Keratinocyte (primary cell): ENCODE measurements at regions not wholly inside any gene's neighbourhood (a gene's known extent, or its start where the extent isn't known, plus 50 kb on each side); places are given as distances from the start of the nearest gene placed in this dataset.

Source experiments
- DNase-seq: peaks from one replicate; pipeline ENCODE4 v3.0.0-alpha.2; 2011; ENCODE audit warnings: low read depth, missing footprints, low spot score
- FAIRE-seq: peaks from 2 replicates; lab custom pipeline; 2011; peaks lifted over from hg19 to GRCh38; lab: Jason Lieb, UNC
- H2AFZ ChIP-seq: 2 replicates; pipeline ENCODE4 v1.6.0; 2012; ENCODE audit warnings: low read length, control low read depth, inconsistent platforms; ENCODE audit not compliant: control insufficient read depth
- H3K27ac ChIP-seq: 2 replicates; pipeline ENCODE4 v1.5.1; 2011; ENCODE audit warnings: low read length; ENCODE audit not compliant: control insufficient read depth, insufficient read depth
- H3K27me3 ChIP-seq: 3 replicates; pipeline ENCODE4 v1.6.0; 2011; ENCODE audit warnings: low read length; ENCODE audit not compliant: control insufficient read depth, insufficient read depth; ENCODE audit errors: extremely low read depth
- H3K36me3 ChIP-seq, 2 experiments: 2 replicates in 1 of 2; 3 replicates in 1 of 2; pipeline ENCODE4 v1.5.1; 2011; ENCODE audit warnings: low read length in 2 of 2, mild to moderate bottlenecking in 1 of 2; ENCODE audit not compliant: control insufficient read depth in 2 of 2, insufficient read depth in 2 of 2; ENCODE audit errors: extremely low read depth in 1 of 2
- H3K4me1 ChIP-seq: 3 replicates; pipeline ENCODE4 v1.5.1; 2011; ENCODE audit warnings: low read length; ENCODE audit not compliant: control insufficient read depth, insufficient read depth; ENCODE audit errors: extremely low read depth
- H3K4me2 ChIP-seq: 3 replicates; pipeline ENCODE4 v1.6.0; 2011; ENCODE audit warnings: low read depth, low read length; ENCODE audit not compliant: control insufficient read depth, insufficient read depth; ENCODE audit errors: extremely low read depth
- H3K4me3 ChIP-seq, 3 experiments: fragments of 200-600 bp in 1 of 3; sonication (generic) in 1 of 3; 2 replicates in 2 of 3; 3 replicates in 1 of 3; pipeline ENCODE4 v1.5.1; 2011 to 2016; ENCODE audit warnings: low read length in 3 of 3, mild to moderate bottlenecking in 3 of 3, control low read depth in 2 of 3, inconsistent platforms in 1 of 3, low read depth in 1 of 3, mixed read lengths in 1 of 3, mixed run types in 1 of 3, moderate library complexity in 1 of 3; ENCODE audit not compliant: control insufficient read depth in 2 of 3, insufficient read depth in 2 of 3; ENCODE audit errors: extremely low read depth in 1 of 3
- H3K79me2 ChIP-seq: 2 replicates; pipeline ENCODE4 v1.6.0; 2012; ENCODE audit warnings: low read length; ENCODE audit not compliant: control insufficient read depth, insufficient read depth
- H3K9ac ChIP-seq: 3 replicates; pipeline ENCODE4 v1.6.0; 2011; ENCODE audit warnings: low read length; ENCODE audit not compliant: control insufficient read depth, insufficient read depth; ENCODE audit errors: extremely low read depth
- H3K9me1 ChIP-seq: 3 replicates; pipeline ENCODE4 v1.6.0; 2011; ENCODE audit warnings: low read length; ENCODE audit not compliant: control insufficient read depth, insufficient read depth; ENCODE audit errors: extremely low read depth
- H3K9me3 ChIP-seq: 2 replicates; pipeline ENCODE4 v1.5.1; 2012; ENCODE audit warnings: low read depth, low read length; ENCODE audit not compliant: control insufficient read depth
- H4K20me1 ChIP-seq: 3 replicates; pipeline ENCODE4 v1.6.0; 2011; ENCODE audit warnings: low read length; ENCODE audit not compliant: control insufficient read depth, insufficient read depth; ENCODE audit errors: extremely low read depth
- CTCF ChIP-seq, 3 experiments: IDR thresholded peaks in 1 of 3; conservative IDR thresholded peaks in 1 of 3; optimal IDR thresholded peaks in 1 of 3; 2 replicates in 2 of 3; 3 replicates in 1 of 3; pipeline versions ENCODE3 to v1.5.1; 2011; ENCODE audit warnings: low read length in 3 of 3, mild to moderate bottlenecking in 3 of 3, moderate library complexity in 2 of 3, control low read depth in 1 of 3, inconsistent platforms in 1 of 3; ENCODE audit not compliant: insufficient read depth in 2 of 3; ENCODE audit errors: extremely low read depth in 1 of 3
- EZH2 ChIP-seq: IDR thresholded peaks from one replicate; pipeline ENCODE4 v1.6.1; 2012; ENCODE audit warnings: inconsistent platforms, mild to moderate bottlenecking, low read length, moderate library complexity
- dilution Hi-C: fragments of 300-500 bp; cut with MboI; formaldehyde crosslinking; loops from one replicate; pipeline ENCODE4 v1.7.0; 2020; ENCODE audit warnings: low sequenced_read_pairs; ENCODE audit not compliant: extremely low pct_ligation_motif_present

GRCh38 chr5:172540099-172540870 lies 86.0 kb upstream of the SH3PXD2B start:
- H3K9ac ChIP-seq, result no peak overlapping the region
- no peaks in the 10 kb centered on the region for H3K36me3 ChIP-seq
- FAIRE-seq, result no peak
- H3K4me2 ChIP-seq, result no peak overlapping the region
- H3K4me1 ChIP-seq, result no peaks in the 10 kb centered on the region
- H3K4me3 ChIP-seq, result no peak overlapping the region
- H3K27ac ChIP-seq, result no peak overlapping the region
- dilution Hi-C loops, result no loop called here
- TF ChIP-seq EZH2 (no peak), CTCF (optimal IDR thresholded peaks at IDR 0.05 in 1 of 3, IDR thresholded peaks at IDR 0.05 in 1 of 3, conservative IDR thresholded peaks at IDR 0.05 in 1 of 3; ENCODE audit: extremely low read depth in 1 of 3, insufficient read depth in 2 of 3, low read length in 3 of 3) (no peak)
- H3K9me3 ChIP-seq, result no peaks in the 10 kb centered on the region
- no peaks in the 10 kb centered on the region for H3K79me2 ChIP-seq
- no peaks in the 10 kb centered on the region for H3K9me1 ChIP-seq
- no peak overlapping the region for H2AFZ ChIP-seq
- no peaks in the 10 kb centered on the region for H4K20me1 ChIP-seq
- peaks cover 5% of the 10 kb centered on the region for H3K27me3 ChIP-seq
- DNase-seq, result no peak

- H3K9me1 ChIP-seq, result no peaks in the 10 kb centered on the region
- no peaks in the 10 kb centered on the region for H4K20me1 ChIP-seq
- TF ChIP-seq CTCF (optimal IDR thresholded peaks at IDR 0.05 in 1 of 3, IDR thresholded peaks at IDR 0.05 in 1 of 3, conservative IDR thresholded peaks at IDR 0.05 in 1 of 3; ENCODE audit: extremely low read depth in 1 of 3, insufficient read depth in 2 of 3, low read length in 3 of 3) (no peak), EZH2 (no peak)
- H3K4me1 ChIP-seq, result peaks cover 16% of the 10 kb centered on the region
- no peak for FAIRE-seq
- H3K27ac ChIP-seq, result no peak overlapping the region
- H3K36me3 ChIP-seq, result no peaks in the 10 kb centered on the region
- H3K9ac ChIP-seq, result no peak overlapping the region
- H3K27me3 ChIP-seq, result no peaks in the 10 kb centered on the region
- H2AFZ ChIP-seq, result no peak overlapping the region
- no peak for DNase-seq
- no peak overlapping the region for H3K4me2 ChIP-seq
- H3K9me3 ChIP-seq, result no peaks in the 10 kb centered on the region
- no peaks in the 10 kb centered on the region for H3K79me2 ChIP-seq
- H3K4me3 ChIP-seq, result no peak overlapping the region
- dilution Hi-C loops, result no loop called here
Measured at GRCh38 chr5:172535108-172535445, 80.8 kb upstream of the SH3PXD2B start.
